Activated CD4-positive, alpha-beta T cell treated with anti-CD3 and anti-CD28 coated beads, Interleukin-2, amount 50 U/mL, for 48 hours (primary cell): ENCODE measurements at regions not wholly inside any gene's neighbourhood (a gene's known extent, or its start where the extent isn't known, plus 50 kb on each side); places are given as distances from the start of the nearest gene placed in this dataset.

ENCODE experiments used
- DNase-seq, 2 experiments: peaks; one replicate each; pipeline ENCODE4 v3.0.0-alpha.2; 2020

DNA sequence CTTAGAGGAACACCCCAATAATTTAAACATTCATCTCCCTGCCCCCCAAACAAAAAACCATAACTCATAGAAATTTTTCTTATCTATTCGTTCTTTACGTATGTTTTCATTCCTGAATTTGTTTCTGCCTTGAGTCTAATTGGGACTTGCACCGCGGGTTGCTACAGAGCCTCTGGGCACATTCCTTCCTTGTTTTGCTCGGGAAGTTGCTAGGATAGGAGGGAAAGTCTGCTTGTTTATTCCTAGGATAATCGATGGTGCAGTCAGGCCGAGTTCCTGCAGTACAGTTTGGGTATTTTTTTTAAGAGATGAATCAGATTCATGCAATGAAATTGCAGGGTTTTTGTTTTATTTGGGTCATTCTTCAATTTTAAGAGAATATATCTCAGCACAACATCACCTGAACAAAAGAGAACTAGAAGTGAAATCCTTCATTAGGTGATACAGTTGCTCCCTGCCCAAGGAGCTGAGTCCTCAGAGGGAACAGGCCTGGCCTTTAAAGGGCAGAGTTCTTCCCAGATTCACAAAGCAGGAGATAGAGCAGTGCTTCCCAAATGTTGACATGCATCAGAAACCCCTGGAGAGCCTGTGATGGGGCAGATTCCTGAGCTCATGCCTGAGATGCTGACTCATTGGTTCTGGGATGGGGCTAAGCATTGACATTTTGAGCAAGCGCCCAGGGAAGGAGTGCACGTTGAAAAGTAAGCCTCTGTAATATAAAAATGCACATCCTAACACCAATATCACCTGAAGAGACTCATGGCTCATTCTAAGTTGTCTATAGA lies 114.9 kb upstream of the FAM9B start:
- DNase-seq, result no peak

DNA sequence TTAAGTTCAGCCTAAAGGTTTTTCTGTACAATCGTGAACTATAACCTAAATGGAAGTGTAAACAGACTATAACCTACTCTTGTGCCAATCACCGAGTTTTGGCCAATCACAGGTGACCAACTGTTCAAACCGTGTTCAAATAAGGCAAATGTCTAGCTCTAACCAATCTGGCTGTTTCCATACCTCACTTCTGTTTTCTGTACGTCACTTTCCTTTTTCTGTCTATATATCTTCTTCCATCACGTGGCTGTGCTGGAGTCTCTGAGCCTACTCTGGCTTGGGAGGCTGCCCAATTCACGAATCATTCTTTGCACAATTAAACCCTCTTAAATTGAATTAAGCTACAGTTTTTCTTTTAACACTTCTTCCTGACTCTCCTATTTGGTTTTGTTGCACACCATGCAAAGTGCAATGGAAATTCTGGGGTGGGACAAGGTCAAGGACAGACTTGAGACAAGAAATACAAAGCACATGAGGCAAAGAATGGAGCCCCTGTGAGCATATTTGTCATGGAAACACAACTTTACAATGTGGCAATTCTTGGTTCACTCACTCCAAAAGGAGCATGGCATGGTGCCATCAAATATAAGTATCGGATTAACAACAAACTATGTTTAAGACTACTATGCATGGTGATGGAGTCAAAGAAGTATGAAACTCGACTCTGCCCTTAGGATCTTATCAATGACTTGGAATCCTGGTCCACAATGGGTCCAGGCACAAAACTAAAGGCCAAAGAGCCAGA lies 115.7 kb upstream of the FAM9B start:
- DNase-seq, result no peak

DNA sequence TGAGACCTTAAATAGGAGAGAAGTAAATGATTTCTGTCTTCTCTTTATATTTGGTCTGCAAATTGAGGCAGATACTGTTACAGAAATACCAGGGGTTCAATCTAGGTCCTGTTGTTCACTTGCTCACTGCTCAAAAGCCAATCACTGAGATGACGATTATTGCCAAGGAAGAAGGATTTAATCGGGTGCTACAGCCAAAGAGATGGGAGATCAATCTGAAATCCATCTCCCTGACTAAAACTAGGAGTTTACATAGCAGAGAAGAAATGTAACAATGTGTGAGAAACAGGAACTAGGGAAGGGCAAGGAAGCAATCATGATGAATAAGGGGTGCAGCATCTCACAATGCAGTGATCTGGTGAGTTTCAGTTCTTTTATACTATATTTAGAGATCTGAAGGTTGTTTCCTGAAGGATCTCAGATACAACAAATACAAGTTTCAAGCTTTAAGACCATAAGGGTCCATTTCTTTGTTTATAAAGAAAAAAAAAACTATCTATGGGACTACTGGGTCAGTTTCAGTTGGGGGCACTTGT lies 117.9 kb upstream of the FAM9B start:
- no peak for DNase-seq

DNA sequence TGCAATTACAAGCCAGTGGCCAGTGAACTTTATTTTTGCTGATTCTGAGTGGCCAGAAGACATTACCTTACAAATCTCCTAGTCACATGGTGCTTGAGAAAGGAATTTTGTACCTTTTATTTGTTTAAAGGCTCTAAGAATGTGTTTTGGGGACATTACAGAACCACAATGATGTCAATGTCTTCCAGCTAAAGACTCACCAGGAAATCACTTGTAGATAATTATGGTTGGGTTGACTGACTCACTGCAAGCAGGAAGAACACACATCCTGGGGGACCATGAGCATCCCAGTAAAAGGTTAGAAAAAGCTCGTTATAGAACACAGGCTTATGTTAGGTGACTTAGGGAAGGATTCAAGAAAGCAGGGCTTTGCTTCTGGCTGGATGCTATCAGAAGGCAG lies 119.4 kb upstream of the FAM9B start:
- DNase-seq, result no peak

DNA sequence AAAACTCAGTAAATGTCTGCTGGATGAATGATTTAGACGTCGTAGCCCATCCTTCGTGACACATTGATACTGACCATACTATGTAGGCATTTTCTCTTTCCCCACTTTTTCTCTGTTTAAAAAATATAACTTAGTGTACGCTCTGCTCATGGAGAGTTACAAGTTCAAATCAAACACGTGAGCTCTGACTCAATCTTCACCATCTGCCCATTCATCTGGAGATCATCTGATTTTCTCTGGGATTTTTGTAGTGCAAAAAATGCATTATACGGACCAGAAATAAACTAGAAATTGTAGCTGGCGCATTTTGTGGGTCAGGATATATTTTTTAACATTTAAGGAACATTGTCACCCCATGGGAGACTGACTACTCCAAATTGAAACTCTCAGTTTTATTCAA lies 124.7 kb upstream of the FAM9B start:
- DNase-seq, result no peak

DNA sequence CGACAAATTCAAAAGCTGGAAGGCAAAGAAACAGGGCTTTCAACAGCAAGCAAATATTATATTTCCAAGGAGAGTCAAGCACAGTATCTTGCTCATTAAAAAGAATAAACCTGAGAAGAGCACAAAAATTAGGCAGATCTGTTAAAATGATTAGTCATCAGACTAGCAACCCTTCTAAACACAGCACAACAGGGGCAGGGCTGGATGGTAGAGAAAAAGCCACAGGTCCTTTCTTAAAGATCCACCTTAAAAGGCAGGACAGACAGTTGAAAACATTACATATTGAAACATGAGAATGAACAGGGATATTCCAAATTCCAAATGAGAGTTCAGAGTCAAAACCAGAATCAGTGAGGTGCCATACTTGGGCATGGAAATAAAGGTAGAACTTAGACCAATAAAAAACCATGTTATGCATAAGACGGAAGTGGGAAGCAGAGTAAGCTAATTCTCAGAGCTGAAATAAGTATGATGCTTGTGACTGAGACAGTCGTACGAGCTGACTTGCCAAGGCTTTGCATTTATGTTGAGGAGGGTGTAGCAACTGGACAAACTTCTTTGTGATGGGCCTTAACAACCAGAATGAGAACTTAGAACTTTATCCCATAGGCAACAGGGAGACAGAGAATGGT lies 126.9 kb upstream of the FAM9B start:
- no peak for DNase-seq

DNA sequence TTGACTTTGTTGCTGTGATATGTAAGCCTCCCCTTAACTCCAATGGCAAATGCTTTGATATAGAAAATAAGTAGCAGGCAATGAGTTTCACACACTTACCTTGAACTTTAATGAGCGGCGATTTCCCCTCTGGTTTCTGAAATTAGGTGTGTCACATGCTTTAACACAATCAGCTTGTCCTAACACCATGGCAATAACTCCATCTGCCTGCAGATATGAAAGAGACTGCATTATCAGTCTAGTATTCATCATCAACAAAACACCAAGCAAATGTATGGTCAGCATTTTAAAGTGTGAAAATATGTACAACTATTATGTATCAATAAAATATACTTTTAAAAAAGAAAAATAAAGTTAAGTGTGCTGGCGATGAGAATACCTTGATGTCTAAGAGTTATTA lies 128.8 kb upstream of the FAM9B start:
- DNase-seq, result no peak

DNA sequence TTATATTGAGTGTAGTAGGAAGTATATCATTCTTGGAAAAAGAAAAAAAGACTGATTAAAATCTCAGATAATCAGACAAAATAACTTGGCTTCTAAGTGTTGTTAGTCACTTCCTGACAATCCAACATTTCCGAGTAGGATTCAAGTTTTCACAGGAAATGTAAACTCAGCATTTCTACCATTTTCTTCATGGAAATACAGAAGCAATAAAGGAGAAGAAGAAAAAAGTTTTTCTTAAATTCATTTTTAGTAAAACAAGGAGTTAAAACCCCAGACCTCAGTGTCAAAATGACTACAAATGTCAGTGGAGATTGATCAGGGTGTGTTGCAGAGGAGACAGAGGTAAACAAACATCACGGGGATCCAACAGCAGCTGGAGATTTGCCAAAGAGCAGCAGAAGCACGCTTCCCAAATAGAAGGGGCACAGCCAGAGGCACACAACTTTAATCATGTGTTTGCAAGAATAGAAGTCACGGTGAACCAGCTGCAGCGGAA lies 129.3 kb upstream of the FAM9B start:
- no peak for DNase-seq

DNA sequence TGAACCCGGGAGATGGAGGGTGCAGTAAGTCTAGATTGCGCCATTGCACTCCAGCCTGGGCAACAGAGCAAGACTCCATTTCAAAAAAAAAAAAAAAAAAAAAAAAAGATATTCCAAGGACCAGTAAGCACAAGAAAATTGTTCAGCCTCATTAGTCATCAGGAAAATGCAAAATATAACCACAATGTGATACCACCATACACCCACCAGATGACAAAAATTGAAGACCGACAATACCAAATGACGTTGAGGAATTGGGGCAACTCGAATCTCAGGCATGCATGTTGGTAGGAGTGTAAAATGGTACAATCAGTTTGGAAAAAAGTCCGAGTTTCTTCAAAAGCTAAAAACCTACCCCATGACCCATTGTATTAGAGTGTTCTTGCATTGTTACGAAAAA lies 130.2 kb upstream of the FAM9B start:
- DNase-seq, result no peak

DNA sequence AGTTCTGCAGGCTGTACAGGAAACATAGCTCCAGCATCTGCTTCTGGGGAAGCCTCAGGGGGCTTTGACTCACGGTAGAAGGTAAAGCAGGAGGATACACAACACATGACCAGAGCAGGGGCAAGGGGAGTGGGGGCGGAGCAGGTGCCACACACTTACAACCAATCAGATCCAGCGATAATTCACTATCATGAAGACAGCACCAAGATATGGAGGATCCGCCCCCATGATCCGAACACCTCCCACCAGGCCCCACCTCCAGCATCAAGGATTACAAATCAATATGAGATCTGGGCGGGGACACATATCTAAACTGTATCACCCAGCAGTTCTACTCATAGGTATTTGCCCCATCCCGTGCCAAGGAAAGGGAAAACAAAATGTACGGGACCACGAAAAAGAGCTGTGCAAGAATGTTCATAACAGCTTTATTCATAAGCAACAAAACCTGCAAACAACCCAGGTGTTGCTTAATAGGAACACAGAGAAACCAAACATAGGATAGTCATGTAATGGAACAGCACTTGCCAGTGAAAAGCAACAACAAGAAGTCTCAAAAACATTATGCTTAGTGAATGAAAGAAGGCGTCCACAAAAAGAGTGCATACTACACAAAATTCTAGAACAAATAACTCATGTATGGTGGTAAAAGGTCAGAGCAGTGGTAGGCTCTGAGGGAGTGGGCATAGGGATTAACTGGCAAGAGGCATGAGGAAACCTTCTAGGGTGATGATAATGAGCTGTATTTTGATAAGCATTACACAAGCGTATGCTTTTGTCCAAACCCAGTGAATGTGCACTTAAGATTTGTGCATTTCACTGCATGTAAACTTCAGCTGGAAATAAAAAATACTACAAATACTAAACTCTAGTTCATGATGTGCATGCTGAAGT lies 130.9 kb upstream of the FAM9B start:
- DNase-seq, result peak in 1 of 2 experiments; percentile 6

DNA sequence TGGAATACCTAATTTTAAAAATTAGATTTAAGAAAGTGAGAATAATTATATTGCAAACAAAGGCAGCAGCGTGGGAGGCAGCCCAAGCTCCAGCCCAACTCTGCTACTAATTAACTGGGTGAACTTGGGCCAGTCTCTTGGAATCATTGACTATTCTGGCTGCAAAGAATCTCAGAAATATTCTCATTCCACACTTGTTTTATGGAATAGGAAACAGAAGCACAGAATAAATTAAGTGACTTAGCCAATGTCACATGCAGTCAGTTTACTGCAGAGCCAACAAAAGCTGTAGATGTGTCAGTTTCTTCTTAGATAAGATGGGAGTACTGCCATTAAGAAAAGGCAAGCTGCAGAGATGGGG lies 132.6 kb upstream of the FAM9B start:
- DNase-seq, result no peak

DNA sequence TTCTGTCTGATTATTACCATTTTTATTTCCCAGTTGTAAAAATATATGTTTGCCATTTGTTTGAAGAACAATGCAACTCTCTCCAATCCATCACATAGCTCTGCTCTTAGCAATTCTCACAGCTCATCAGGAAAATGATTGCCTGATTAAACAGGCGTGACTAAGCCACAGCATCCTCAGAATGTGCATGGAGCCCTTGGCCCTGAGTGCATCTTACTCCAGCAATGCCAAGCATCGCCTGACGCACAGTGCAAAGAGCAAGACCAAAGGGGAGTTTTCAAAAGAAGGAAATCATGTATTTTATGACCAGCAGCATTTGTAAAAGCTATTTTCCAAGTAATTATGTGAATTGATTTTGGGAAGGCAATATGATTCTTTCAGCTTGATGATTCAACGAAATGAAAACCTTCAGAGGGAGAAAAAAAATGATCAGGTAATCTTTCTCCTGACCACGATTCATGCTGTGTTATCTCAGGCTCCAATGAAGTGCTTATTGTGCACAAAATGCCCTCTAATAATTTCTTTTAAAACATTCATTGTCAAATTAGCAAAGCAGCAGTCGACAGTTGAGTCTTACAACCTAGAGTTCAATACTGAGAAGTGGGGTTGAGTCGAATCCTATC lies 138.0 kb upstream of the FAM9B start:
- no peak for DNase-seq

DNA sequence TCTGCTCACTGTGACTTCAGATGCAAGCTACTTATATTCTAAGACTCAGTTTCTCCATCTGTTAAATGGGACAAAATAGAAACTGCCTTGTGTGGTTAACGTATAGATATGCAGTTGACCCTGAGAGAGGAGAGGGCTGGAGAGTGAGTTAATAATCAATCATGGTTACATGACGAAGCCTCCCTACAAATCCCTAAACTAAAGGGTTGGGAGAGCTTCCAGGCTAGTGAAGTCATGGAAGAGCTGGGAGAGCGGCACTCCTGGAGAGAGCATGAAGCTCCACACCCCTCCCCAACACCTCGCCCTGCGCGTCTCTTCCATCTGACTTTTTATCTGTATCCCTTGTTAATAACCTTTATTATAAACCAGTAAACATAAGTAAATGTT lies 138.5 kb upstream of the FAM9B start:
- no peak for DNase-seq

DNA sequence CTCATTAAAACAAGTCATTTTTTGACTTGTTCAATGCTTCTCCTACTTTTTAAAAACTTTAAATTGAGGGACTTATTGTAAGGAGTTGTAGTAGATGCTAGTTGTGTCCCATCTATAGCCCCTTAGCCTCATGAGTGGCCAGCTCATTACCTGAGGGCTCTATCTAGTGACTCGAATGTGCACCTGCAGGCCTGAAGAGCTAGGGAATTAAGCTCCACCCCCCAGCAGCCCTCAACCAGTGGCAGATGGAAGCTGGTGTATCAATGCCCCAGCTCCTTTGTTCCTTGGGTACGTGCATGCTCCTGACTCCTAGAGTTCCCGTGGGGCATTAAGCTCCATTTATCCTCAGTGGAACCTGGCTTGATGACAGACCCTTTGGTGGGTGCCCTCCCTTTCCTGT lies 146.7 kb upstream of the FAM9B start:
- no peak for DNase-seq

DNA sequence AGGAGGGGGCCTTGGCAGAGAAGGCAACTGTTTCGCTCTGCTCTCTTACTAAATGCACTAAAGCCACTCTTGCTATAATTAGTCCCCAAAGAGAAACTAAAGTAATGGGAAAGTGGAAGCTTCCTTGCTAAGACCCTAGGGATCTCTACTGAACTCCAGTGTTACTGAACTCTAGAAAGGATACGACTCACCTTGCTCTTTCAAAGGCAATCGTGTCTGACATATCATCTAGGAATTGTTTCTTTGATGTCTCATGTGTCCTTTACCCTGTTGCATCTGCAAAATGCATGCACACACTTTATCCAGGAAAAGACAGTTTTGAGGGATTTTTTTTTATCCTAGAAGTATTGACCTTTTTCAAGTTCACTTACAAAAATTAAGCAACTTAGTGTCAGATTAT lies 148.1 kb upstream of the FAM9B start:
- no peak for DNase-seq

DNA sequence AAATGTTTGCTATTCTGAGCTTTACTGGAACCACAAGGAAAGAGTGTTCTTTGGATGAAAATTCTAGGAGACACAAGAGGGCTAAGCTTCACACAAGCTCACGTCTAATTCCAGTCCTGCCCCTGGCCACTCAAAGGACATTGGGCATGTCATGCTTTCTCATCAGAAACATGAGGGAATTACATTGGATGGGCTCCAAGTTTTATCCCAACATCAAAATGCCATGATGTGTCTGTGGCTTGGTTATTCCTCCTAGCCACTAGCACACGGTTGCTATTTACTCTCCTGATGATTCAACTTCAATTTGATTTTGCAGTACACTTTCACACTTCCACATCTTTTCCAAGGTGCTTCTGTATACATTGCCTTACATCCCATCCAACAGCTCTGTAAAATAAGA lies 149.6 kb upstream of the FAM9B start:
- DNase-seq, result no peak

DNA sequence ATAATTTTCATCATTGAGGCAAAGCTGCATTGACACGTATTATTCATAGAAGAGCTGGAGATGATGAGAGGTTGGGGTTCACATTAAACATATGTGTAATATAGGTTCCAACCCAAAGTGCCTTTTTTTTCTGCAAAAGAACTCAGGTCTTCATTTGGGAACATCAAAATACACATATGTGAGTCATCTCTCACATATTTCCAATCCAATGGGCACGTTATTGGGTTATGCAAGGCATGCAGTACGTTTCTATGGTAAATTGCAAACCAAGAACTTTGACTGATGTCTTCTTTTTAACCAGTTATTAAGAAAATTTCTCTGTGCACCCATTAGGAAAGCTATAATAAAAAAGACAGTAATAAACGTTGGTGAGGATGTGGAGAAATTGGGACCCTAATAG lies 150.3 kb upstream of the FAM9B start:
- DNase-seq, result no peak

DNA sequence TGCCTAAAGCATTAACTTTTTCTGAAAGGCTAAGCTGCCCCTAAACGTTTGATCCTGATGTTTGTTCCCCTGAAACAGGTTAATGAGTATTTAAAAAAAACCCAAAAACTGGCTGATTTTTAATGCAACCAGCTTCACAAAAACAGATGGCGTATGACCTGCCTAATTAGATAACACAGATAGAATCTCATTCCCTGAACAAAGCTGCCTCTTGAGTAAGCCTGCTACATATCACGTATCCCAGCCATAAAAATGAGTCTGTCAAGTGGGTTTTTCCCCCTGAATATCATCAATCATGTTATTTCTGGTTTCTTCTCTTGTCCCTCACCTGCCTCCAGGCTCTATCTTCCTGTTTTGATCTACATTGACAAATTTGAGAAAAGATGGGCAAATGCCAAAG lies 154.2 kb upstream of the FAM9B start:
- no peak for DNase-seq

DNA sequence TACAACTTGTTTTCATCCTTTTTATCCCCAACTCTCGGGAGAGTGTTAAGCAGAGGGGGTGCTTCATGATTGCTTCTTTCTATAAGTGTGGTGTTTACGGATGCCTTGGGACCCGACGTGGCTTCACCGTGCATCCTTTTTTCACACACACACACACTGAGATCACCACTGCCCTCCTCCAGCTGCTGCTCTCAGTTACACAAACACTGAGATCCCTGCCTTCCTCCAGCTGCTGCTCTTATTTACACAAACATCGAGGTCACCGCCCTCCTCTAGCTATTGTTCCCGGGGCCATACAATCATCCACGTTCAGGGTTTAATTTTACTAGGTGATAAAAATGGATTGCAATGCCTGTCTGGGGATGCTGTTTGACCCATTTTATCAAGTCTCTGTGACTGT lies 155.4 kb upstream of the FAM9B start:
- DNase-seq, result no peak

DNA sequence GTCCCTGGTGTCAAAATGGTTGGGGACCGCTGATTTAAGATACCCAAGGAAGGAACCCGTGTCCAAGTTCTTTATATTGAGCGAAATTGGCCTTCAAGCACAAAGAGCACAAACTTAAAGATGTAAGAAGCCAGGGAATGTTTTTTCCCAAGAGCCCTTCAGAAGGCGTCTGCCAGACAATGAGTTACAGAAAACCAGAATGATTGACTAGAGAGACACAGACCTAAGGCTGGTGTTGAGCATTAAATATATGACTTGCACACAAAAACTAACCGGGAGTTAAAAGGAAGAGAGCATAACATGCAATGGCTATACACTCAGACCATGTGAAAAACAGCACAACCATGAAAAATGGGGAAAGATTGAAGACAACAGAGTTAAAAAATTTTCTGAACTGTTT lies 157.5 kb upstream of the FAM9B start:
- no peak for DNase-seq

DNA sequence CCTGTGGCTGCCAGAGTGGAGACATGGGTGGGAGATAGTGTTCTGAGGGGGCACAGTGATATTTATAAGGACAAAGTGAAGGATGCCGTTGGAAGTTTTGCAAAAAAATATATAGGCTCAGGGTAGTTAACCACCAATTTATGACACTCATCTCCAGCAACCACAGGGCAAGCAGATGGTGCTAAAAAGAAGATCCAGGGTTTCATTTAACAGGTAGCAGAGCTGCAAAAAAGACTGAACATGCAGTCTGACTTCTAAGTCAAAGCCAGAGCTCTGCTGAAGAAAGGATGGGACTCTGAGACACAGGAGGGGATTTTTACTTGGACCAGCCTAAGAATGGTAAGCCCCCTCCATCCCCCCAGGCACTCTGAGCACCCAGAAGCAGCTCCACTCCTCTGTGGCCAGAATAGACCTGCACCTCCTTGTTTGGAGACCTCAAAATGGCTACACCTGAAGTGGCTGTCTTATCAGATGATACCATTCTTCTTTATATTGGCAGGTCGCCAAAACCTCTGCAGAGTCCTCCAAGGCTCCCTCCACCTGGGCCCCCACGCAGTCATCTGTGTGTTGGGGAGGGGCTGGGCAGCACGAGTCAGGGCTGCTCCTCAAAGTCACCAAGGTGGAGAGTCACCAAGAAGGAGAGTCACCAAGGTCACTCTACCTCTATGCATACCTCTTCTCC lies 161.4 kb upstream of the FAM9B start:
- no peak for DNase-seq
